Nephron (organoid): ENCODE measurements at regions not wholly inside any gene's neighbourhood (a gene's known extent, or its start where the extent isn't known, plus 50 kb on each side); places are given as distances from the start of the nearest gene placed in this dataset.
"Not testable (repeated sequence)": the region's sequence is repeated elsewhere in the genome, so short reads cannot be mapped to it uniquely, and the experiment has no call there.

Source experiments
- H3K27ac Mint-ChIP-seq, 3 experiments: 2 replicates each; pipeline ENCODE4 v1.8.0; 2020; ENCODE audit warnings: mixed read lengths in 3 of 3, mild to moderate bottlenecking in 2 of 3, moderate library complexity in 1 of 3
- H3K27me3 Mint-ChIP-seq: 2 replicates; pipeline ENCODE4 v1.8.0; 2021; ENCODE audit warnings: low read depth, mild to moderate bottlenecking, moderate library complexity, mixed read lengths
- H3K36me3 Mint-ChIP-seq: 2 replicates; pipeline ENCODE4 v1.8.0; 2020; ENCODE audit warnings: low read depth, mixed read lengths
- H3K4me1 Mint-ChIP-seq: 2 replicates; pipeline ENCODE4 v1.8.0; 2020; ENCODE audit warnings: mixed read lengths
- H3K4me3 Mint-ChIP-seq, 3 experiments: 2 replicates each; pipeline ENCODE4 v1.8.0; 2020; ENCODE audit warnings: mild to moderate bottlenecking in 3 of 3, mixed read lengths in 3 of 3, moderate library complexity in 2 of 3
- H3K9me3 Mint-ChIP-seq: 2 replicates; pipeline ENCODE4 v1.8.0; 2020; ENCODE audit warnings: mixed read lengths
- TF ChIP-seq, protein P1 (sequence below), 3 experiments: fragments of 200-600 bp; sonication (generic); IDR thresholded peaks; one replicate each; pipeline ENCODE4 v1.5.0; 2021; ENCODE audit warnings: antibody characterized with exemption in 3 of 3; ENCODE audit not compliant: unreplicated experiment in 3 of 3

DNA sequence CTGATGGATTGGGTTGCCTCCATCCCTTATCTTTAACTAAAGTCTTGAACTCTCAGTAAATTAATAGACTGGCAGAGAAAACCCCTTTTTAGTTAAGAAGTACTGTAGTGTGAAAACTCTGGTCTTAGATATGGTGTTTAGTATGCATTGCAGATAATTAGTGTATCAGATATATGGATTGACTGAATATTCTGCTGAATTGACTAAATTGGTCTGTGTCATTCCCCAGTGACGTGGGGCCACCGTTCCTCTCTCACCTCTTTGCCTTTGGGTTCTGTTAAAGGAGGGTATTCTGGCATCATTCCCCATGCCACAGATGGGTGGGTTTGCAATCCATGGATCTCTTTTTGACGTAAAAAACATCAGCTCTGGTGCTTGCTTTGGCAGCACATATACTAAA is 67.1 kb upstream of the XPO1 start:
- no peak overlapping the region for H3K27ac Mint-ChIP-seq
- H3K9me3 Mint-ChIP-seq: no peaks in the 10 kb centered on the region
- TF ChIP-seq, protein P1, sequence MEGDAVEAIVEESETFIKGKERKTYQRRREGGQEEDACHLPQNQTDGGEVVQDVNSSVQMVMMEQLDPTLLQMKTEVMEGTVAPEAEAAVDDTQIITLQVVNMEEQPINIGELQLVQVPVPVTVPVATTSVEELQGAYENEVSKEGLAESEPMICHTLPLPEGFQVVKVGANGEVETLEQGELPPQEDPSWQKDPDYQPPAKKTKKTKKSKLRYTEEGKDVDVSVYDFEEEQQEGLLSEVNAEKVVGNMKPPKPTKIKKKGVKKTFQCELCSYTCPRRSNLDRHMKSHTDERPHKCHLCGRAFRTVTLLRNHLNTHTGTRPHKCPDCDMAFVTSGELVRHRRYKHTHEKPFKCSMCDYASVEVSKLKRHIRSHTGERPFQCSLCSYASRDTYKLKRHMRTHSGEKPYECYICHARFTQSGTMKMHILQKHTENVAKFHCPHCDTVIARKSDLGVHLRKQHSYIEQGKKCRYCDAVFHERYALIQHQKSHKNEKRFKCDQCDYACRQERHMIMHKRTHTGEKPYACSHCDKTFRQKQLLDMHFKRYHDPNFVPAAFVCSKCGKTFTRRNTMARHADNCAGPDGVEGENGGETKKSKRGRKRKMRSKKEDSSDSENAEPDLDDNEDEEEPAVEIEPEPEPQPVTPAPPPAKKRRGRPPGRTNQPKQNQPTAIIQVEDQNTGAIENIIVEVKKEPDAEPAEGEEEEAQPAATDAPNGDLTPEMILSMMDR (IDR thresholded peaks at IDR 0.05; ENCODE audit: unreplicated experiment in 3 of 3): no peak
- peaks cover 3% of the 10 kb centered on the region for H3K27me3 Mint-ChIP-seq
- no peaks in the 10 kb centered on the region for H3K36me3 Mint-ChIP-seq
- H3K4me3 Mint-ChIP-seq: no peak overlapping the region
- H3K4me1 Mint-ChIP-seq: no peaks in the 10 kb centered on the region

DNA sequence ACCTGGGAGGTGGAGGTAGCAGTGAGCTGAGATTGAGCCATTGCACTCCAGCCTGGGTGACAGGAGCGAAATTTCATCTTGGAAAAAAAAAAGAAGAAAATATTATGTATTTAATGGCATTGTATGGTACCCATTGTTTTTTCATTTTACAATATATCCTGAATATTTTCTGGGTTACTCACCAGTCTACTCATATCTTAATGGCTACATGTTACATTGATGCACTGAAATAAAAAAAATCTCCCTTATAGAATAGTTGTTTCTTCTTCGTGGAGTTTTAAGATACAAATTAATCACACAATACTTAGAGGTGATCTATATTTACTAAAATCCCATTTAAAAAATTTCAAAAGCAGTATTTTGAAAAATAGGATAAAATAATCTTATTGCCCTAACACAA is 66.3 kb upstream of the XPO1 start:
- H3K27me3 Mint-ChIP-seq: peaks cover 3% of the 10 kb centered on the region
- no peaks in the 10 kb centered on the region for H3K9me3 Mint-ChIP-seq
- no peak overlapping the region for H3K4me3 Mint-ChIP-seq
- TF ChIP-seq, protein P1 (IDR thresholded peaks at IDR 0.05; ENCODE audit: unreplicated experiment in 3 of 3): no peak
- H3K4me1 Mint-ChIP-seq: no peaks in the 10 kb centered on the region
- H3K27ac Mint-ChIP-seq: no peak overlapping the region
- H3K36me3 Mint-ChIP-seq: no peaks in the 10 kb centered on the region

DNA sequence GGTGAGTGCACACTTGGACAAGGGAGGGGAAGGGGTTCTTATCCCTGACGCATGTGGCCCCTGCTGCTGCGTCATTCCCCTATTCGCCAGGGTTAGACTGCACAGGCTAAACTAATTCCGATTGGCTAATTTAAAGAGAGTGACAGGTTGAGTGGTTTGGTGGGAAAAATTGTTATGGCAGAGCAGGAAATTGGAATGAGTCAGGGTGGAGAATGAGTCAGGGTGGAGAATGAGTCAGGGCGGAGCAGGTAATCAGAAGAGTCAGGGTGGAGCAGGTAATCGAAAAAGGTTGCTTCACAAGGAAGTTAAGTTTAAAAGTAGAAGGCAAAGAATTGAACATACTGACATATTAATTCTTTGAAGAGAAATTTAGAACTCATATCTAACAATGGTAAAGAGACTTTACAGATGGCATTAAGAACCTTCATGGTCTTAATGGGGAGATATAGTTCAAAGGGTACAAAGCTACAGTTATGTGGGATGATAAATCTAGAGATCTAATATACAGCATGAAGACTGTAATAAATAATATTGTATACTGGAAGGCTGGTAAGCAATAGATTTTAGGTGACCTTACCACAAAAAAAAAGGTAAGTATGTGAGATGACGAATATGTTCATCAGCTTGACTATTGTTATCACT is 60.5 kb upstream of the XPO1 start:
- H3K4me3 Mint-ChIP-seq, H3K4me1 Mint-ChIP-seq, H3K27me3 Mint-ChIP-seq, H3K36me3 Mint-ChIP-seq, H3K9me3 Mint-ChIP-seq, H3K27ac Mint-ChIP-seq: not testable (repeated sequence)

DNA sequence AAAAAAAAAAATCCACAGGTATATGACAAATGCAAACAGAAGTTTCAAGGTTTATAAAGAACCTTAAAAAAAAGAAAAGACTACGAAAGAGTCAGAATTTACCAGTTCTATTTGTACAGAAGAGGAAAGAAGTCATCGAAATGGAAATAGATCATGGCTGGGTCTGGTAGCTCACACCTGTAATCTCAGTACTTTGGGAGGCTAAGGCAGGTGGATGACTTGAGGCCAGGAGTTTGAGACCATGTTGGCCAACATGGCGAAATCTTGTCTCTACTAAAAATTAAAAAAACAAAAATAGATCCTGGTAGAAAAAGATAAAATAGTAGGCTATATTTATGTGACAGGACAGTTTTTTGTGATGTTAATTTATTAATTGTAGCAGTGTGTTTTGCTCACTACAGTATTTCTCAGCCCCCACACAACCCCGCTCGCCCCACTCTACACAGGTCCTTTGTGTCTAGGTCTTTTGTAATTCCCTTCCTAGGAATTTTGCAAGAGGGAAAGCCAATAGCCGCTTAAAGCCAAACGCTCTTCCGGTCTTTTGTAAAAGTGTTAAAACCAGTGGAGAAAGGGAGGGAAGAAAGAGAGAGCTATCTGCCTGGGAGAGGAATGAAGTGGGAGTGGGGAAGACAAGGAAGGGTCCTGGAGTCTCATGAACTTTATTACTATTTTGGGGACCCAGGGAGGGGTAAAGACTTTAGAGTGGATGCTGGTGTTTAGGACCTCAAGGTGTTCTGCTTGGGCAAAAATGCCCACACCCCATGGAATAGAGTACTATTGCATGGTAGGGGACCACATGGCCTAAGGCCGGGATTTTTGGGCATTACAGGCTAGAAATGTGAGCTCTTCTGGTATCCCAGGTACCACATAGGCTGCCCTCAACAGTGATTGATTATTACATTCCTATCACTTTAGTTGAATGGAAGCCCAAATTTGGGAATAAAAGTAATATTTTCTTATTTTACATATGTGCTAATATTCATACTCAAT is 59.4 kb upstream of the XPO1 start:
- Mint-ChIP-seq H3K27me3 (no peaks in the 10 kb centered on the region), H3K4me3 (no peak overlapping the region), H3K9me3 (peaks cover 6% of the 10 kb centered on the region), H3K4me1 (no peaks in the 10 kb centered on the region), H3K36me3 (no peaks in the 10 kb centered on the region), H3K27ac (no peak overlapping the region)
- TF ChIP-seq, protein P1 (IDR thresholded peaks at IDR 0.05; ENCODE audit: unreplicated experiment in 3 of 3): no peak

DNA sequence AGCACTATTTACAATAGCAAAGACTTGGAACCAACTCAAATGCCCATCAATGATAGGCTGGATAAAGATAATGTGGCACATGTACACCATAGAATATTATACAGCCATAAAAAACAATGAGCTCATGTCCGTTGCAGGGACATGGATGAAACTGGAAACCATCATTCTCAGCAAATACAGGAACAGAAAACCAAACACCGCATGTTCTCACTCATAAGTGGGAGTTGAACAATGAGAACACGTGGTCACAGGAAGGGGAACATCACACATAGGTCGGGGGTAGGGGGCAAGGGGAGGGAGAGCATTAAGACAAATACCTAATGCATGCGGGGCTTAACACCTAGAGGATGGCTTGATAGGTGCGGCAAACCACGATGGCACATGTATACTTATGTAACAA is 56.0 kb upstream of the XPO1 start:
- not testable (repeated sequence) for H3K4me1 Mint-ChIP-seq, H3K27ac Mint-ChIP-seq, H3K36me3 Mint-ChIP-seq, H3K27me3 Mint-ChIP-seq, H3K4me3 Mint-ChIP-seq
- H3K9me3 Mint-ChIP-seq: peaks cover 11% of the 10 kb centered on the region

DNA sequence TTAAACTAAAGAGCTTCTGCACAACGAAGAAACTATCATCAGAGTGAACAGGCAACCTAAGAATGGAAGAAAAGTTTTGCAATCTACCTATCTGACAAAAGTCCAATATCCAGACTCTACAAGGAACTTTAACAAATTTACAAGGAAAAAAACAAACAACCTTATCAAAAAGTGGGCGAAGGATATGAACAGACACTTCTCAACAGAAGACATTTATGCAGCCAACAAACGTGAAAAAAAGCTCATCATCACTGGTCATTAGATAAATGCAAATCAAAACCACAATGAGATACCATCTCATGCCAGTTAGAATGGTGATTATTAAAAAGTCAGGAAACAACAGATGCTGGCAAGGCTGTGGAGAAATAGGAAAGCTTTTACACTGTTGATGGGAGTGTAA is 55.5 kb upstream of the XPO1 start:
- H3K27ac Mint-ChIP-seq, H3K4me3 Mint-ChIP-seq, H3K36me3 Mint-ChIP-seq, H3K27me3 Mint-ChIP-seq, H3K4me1 Mint-ChIP-seq: not testable (repeated sequence)
- H3K9me3 Mint-ChIP-seq: peaks cover 11% of the 10 kb centered on the region

DNA sequence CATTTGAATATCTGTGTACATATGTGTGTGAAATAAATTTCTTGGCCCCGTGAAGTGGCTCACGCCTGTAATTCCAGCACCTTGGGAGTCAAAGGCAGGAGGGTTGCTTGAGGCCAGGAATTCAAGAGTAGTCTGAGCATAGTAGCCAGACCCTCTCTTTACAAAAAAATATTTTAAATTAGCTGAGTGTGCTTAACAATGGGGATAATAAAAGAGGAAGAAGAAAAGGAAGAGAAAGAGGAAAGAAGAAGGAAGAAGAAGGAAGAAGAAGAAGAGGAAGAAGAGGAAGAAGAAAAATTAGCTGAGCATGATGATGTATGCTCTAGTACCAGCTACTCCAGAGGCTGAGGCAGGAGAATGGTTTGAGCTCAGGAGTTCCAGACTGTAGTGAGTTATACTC is 52.1 kb upstream of the XPO1 start:
- TF ChIP-seq, protein P1 (IDR thresholded peaks at IDR 0.05; ENCODE audit: unreplicated experiment in 3 of 3): no peak
- H3K27me3 Mint-ChIP-seq: no peaks in the 10 kb centered on the region
- H3K36me3 Mint-ChIP-seq: no peaks in the 10 kb centered on the region
- no peaks in the 10 kb centered on the region for H3K4me1 Mint-ChIP-seq
- H3K27ac Mint-ChIP-seq: no peak overlapping the region
- no peak overlapping the region for H3K4me3 Mint-ChIP-seq
- H3K9me3 Mint-ChIP-seq: peaks cover 11% of the 10 kb centered on the region
